HG03025 (cell line): ENCODE measurements at regions not wholly inside any gene's neighbourhood (a gene's known extent, or its start where the extent isn't known, plus 50 kb on each side); places are given as distances from the start of the nearest gene placed in this dataset.
"Not testable (repeated sequence)": the region's sequence is repeated elsewhere in the genome, so short reads cannot be mapped to it uniquely, and the experiment has no call there.

Experiments used
- ATAC-seq: cut with Tn5 transposase; IDR thresholded peaks from one replicate; pipeline ENCODE4 v1.9.1; 2021; ENCODE audit warnings: mild to moderate bottlenecking, moderate library complexity; ENCODE audit not compliant: unreplicated experiment, low FRiP score

GRCh38 chr20:53891306-53891894, 179.0 kb downstream of the BCAS1 start:
- ATAC-seq = no peak

DNA sequence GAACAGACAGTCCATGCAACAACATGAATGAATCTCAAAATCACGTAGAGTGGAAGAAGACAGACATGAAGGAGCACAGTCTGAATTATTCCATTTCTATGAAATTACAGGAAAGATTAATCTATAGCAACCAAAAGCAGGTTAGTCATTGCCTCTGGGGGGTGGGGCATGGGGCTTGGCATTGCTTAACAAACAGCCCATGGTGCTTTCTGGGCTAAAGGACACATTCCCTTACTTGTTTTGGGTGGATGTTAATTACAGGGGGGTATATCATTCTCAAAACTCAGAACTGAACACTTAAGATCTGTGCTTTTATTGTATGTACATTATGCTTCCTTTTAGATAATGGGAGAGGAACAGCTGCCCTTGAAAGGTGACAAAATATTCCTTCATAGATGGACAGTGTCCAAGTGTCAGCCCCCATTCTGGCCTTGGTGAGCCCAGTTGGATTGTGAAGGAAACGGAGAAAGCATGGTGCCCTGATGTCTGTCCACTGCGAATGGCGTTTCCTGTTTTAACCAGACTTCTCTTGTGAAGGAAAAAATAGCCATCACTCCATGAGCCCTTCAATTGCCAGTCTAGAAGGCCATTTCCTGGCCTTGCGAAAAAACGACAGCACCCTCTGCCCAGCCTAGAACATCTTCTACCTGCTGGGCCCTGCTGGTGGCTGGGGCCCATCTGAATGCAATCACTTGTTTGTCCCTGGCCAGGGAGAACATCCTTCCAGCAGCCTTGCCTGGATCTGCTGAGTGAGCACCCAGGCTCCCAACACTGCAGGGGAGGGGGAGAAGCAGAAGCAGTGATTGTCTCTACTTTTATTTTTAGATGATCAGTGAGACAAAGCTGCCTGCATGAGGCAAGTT, 179.7 kb downstream of the BCAS1 start:
- no peak for ATAC-seq

DNA sequence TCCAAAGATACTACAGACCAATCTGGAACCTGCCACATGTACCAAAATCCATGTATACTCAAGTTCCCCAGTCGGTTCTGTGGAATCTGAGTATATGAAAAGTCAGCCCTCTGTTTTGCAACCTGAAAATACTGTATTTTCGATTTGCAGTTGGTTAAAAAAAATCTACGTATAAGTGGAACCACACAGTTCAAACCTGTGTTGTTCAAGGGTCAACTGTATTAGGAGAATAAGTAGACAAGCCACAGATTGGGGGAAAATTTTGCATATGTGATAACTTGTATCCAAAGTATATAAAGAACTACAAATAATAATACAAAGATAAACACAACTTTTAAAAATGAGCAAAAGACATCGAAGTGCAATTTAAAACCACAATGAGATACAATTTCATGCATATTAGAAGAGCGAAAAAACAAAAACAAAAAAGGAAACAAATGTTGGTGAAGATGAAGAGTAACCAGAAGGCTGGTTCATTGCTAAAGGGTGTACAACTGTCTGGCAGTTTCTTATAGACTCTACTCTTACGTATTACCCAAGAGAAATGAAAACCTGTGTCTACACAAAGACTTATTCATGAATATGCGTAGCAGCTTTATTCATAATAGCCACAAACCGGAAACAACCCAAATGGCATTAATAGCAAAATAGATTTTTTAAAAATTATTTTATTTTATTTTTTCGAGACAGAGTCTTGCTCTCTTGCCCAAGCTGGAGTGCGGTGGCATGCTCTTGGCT, 180.8 kb downstream of the BCAS1 start:
- no peak for ATAC-seq

DNA sequence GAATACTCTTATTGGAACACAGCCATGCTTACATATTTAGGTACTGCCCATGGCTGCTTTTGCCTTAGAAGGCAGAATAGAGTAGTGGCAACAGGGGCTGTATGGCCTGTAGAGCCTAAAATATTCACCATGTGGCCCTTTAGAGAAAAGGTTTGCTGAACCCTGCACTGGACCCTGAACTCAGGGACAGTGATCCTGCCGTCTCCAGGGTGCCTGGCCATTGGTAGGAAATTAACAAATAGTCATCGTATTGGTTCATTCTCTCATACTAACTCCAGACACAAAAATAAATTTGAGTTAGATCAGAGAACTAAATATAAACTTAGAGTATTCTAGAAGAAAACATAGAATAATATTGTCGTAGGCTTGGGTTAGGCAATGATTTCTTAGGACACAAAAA, 181.4 kb downstream of the BCAS1 start:
- no peak for ATAC-seq

GRCh38 chr20:53888510-53888909, 181.9 kb downstream of the BCAS1 start:
- ATAC-seq = no peak

GRCh38 chr20:53887973-53888372, 182.4 kb downstream of the BCAS1 start:
- ATAC-seq = no peak

DNA sequence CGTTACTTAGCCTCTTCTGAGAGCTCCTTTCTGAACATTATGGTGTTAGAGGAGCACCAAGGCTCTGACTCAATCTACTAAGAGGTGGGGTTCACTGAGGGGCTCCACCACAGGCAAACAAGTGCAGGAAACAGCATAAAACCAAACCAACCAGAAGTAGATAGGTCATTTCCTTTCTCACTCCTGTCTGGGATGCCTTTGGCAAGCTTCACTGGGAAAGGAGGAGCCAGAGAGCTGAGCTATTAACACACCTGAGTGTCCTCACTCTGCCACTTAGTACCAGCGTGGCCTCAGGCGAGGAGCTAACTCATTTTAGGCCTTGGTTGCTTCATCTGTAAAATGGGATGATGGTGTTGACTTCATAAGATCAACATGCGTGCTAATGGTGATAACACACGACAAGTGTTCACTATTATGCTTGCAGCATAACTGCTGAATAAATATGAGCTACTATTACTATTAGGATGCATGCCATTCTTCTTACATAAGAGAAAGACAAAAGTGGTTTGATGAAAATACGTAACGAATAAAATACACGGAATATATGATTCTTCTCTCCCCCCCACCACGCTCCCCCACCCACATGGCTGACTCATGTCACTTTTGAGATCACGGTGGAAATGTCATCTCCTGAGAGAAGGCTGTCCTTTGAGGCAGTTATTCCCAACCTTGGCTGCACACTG, 185.4 kb downstream of the BCAS1 start:
- ATAC-seq = no peak

DNA sequence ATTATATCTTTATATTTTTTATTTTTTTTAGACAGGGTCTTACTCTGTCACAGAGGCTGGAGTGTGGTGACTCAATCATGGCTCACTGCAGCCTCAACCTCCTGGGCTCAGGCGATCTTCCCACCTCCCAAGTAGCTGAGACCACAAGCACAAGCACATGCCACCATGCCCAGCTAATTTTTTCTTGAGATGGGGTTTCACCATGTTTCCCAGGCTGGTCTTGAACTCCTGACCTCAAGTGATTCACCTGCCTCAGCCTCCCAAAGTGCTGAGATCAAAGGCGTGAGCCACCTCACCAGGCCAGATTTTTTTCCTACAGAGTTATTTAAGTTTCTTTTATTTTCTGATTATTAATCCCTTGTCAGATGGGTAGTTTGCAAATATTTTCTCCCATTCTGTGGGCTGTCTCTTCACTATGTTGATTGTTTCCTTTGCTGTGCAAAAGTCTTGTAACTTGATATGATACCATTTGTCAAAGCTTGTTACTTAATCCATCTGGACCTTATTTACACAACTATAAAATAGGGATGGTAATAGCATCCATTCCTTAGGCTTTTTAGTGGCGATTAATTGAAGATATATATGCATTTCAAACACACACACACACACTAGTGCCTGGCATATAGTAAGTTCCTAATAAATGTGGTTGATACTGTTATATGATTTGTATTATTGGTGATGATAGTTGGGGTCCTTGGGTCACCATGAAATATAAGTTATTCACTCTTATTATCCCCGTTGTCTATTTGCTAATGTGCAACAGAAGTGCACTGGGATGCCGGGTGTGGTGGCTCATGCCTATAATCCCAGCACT, 187.1 kb downstream of the BCAS1 start:
- no peak for ATAC-seq

- ATAC-seq = not testable (repeated sequence)
Observed at GRCh38 chr20:53882438-53882986, 187.9 kb downstream of the BCAS1 start.

DNA sequence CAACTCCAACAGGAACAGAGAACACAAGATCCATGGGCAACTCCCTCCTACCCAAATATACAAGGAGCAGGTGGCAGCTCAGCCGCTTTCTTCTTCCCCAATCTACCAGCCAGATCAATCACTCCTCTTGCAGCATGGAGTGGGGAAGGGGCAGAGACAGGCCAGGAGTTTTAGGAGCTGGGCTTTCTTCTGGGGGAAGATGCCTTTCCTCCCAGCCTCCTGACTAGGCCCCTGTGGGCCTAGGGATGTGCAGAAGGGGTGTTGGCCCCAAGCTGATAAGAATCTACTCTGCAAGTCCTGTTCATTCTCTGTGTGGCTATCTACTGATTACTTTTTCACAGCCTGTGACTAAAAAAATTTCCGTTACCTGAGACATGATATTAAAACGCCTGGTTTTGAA, 189.0 kb downstream of the BCAS1 start:
- ATAC-seq = no peak

- no peak for ATAC-seq
Observed at GRCh38 chr20:53880108-53880641, 190.2 kb downstream of the BCAS1 start.

- ATAC-seq = no peak
Observed at GRCh38 chr20:53879048-53879684, 191.2 kb downstream of the BCAS1 start.

- ATAC-seq = no peak
Observed at GRCh38 chr20:53878262-53879047, 191.9 kb downstream of the BCAS1 start.

DNA sequence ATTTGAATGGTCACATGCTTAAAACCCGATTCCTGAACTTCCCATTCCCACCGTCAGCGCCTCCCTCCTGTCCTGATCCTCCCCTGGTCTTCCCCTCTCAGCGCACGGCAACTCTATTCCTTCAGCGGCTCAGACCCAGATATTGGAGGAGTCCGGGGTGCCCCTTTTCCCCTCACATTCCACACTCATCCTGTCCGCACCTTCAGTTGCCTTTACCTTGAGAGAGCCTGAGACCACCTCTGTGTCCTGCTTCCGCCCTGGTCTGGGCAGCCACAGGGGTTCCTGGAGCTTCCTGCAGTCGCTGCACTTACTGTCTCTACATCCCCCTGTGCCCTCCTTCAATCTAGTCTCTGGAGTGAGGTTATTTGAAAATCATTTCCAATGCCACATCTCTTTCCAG, 193.4 kb downstream of the BCAS1 start:
- no peak for ATAC-seq

DNA sequence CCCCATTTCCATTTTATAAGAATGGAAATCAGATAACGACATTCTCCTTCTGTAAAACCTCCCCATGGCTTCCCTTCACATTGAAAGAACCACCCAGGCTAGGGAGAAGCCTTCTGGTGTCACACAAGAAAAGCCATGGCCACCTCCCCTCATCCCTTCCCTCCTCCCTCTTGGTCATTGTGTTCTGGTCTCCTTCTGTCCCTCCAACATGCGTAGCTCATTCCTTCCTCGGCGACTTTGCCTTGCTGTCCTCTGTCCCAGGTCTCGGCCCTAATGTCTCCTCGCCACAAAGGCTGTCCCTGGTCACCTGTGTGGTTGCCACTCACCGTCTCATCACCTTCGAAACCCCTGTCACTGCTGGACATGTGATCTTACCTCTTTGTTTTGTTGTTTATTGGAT, 193.9 kb downstream of the BCAS1 start:
- no peak for ATAC-seq

DNA sequence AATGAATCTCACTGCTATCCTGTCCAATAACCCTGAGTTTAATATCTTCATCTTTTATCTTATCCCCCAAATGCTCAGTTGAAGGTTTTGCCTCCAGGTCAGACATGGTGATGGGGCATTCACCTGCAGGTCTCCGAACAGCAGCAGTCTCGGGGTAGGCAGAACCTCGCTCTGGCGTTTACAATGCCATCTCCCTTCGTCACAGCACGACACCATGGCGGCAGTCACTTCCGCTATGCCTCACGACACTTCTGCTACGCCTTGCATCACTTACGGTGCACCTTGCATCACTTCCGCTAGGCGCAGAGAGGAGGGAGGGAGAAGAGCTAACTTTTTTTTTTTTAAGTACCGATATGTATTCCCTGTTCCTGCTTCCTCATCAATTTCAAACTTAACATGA, 194.9 kb downstream of the BCAS1 start:
- no peak for ATAC-seq

DNA sequence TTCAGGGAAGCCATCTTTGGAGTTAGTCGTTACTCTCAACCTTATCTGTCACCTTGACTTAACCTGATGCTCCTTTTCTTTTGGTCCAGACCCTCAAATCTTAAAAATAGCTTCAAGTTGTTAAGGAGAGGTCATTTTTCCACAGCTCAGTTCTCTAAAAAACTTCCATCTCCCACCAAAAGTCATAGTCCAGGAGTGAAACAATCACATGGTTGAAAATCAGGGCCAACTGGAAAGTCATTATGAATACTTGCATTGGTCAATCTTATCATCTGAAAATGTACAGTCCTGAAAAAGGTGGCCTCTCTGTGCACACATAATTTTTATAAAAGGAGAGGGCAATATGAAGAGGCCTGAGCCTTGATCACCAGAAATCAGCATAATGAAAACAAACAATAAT, 195.7 kb downstream of the BCAS1 start:
- no peak for ATAC-seq

DNA sequence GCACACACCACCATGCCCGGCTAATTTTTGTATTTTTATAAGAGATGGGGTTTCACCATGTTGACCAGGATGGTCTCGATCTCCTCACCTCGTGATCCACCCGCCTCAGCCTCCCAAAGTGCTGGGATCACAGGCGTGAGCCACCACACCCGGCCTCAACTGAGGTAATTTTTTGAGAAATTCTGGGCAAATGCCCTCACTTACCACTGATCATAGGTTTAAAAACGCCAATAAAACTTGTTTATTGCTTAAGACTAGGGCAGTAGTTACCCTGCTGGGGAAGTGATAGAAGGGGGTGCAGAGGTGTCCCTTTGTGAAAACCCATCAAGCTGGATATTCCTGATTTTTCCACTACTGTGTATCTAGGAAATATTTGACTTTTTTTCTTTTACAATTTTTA, 196.3 kb downstream of the BCAS1 start:
- ATAC-seq = no peak
